ENCODE measurements at regions not wholly inside any gene's neighbourhood (a gene's known extent, or its start where the extent isn't known, plus 50 kb on each side); places are given as distances from the start of the nearest gene placed in this dataset.

GRCh38 chr14:53581504-53581903 lies 375.1 kb downstream of the BMP4 start:
- TF ChIP-seq KAT2B (IDR thresholded peaks at IDR 0.05; ENCODE audit: low read depth, low read length), result no peak
- Histone ChIP-seq H3K4me2 (ENCODE audit: insufficient read depth, low read length) (no peak overlapping the region), H3K79me2 (ENCODE audit: control insufficient read depth, insufficient read depth, low read length) (no peaks in the 10 kb centered on the region), H3K9me3 (replicated peaks; ENCODE audit: control insufficient read depth, insufficient read depth, low read depth, low read length) (no peaks in the 10 kb centered on the region), H2AFZ (ENCODE audit: low read depth, low read length) (no peak overlapping the region), H4K20me1 (replicated peaks; ENCODE audit: control insufficient read depth, insufficient read depth, low read length) (no peaks in the 10 kb centered on the region), H3K9me1 (ENCODE audit: control insufficient read depth, insufficient read depth, low read length) (no peaks in the 10 kb centered on the region), H3K4me3 (no peak overlapping the region), H3K36me3 (ENCODE audit: control insufficient read depth, insufficient read depth, low read length) (no peaks in the 10 kb centered on the region), H3K4me1 (replicated peaks in 1 of 2; ENCODE audit: control insufficient read depth in 2 of 2, insufficient read depth in 2 of 2, low read length in 2 of 2) (no peaks in the 10 kb centered on the region), H3K9ac (ENCODE audit: insufficient read depth in 1 of 2, low read depth in 2 of 2, low read length in 2 of 2) (no peak overlapping the region), H3K27ac (ENCODE audit: extremely low read depth, low read depth, low read length) (no peak overlapping the region), H3K27me3 (ENCODE audit: control insufficient read depth in 2 of 2, insufficient read depth in 2 of 2, low read length in 2 of 2) (no peaks in the 10 kb centered on the region)
- ChIA-PET CTCF (ENCODE audit: low intra/inter-chr PET ratio) (no interaction called here), POLR2A (no interaction called here)
- in situ Hi-C loops (cut with MboI), result no loop called here
- FAIRE-seq, result no peak
- no peak for ATAC-seq
- intact Hi-C loops (cut with micrococcal nuclease), result no loop called here
- no peak for DNase-seq (ENCODE audit: extremely low read depth in 1 of 4, low spot score in 3 of 4)
- BruUV-seq (replicated peaks), result no TSS peak
- 0% methylated on average over 1 of the region's 1 CpG for WGBS (ENCODE audit: insufficient coverage, low coverage, missing lambda C conversion rate)

DNA sequence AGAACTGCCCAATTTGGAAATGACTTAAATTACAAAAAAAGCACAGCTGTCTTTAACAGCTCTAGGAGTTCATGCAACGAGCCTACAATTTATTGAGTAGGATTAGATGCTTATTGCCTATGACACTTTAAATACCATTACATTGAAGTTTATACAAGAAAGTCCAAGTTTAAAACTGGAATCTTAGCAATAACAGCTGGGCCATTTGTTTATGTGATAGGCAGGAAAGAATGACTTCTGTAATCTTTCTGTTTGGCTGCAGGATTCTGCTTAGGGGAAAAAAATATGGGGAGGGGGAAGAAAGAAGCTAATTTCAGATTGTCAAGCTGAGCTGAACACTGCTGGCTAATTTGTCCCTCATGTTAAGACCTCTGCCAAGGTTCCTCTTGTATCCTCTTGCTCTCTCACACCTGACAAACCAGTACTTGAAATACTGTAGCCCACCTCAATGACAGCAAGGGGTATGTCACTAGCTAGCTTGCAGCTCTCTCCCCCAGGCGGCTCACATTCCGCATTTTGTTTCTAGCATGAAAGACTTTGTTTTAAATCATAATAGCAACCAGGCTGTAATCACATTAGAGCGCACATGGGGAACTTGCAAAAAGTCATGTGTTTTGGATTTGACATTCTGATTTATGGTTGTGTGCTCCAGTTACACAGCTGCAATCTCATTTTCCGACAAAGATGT lies 384.8 kb downstream of the BMP4 start:
- Histone ChIP-seq H3K4me3 (no peak overlapping the region), H3K9ac (ENCODE audit: insufficient read depth in 1 of 2, low read depth in 2 of 2, low read length in 2 of 2) (no peak overlapping the region), H3K27ac (ENCODE audit: extremely low read depth, low read depth, low read length) (no peak overlapping the region), H2AFZ (ENCODE audit: low read depth, low read length) (no peak overlapping the region), H3K4me2 (ENCODE audit: insufficient read depth, low read length) (no peak overlapping the region), H3K36me3 (ENCODE audit: control insufficient read depth, insufficient read depth, low read length) (no peaks in the 10 kb centered on the region), H3K27me3 (ENCODE audit: control insufficient read depth in 2 of 2, insufficient read depth in 2 of 2, low read length in 2 of 2) (no peaks in the 10 kb centered on the region), H3K4me1 (replicated peaks in 1 of 2; ENCODE audit: control insufficient read depth in 2 of 2, insufficient read depth in 2 of 2, low read length in 2 of 2) (no peaks in the 10 kb centered on the region), H3K9me1 (ENCODE audit: control insufficient read depth, insufficient read depth, low read length) (no peaks in the 10 kb centered on the region), H4K20me1 (replicated peaks; ENCODE audit: control insufficient read depth, insufficient read depth, low read length) (no peaks in the 10 kb centered on the region), H3K9me3 (replicated peaks; ENCODE audit: control insufficient read depth, insufficient read depth, low read depth, low read length) (no peaks in the 10 kb centered on the region), H3K79me2 (ENCODE audit: control insufficient read depth, insufficient read depth, low read length) (no peaks in the 10 kb centered on the region)
- no TSS peak for BruUV-seq (replicated peaks)
- FAIRE-seq (no peak), ATAC-seq (no peak), DNase-seq (ENCODE audit: extremely low read depth in 1 of 4, low spot score in 3 of 4) (no peak)
- WGBS (ENCODE audit: insufficient coverage, low coverage, missing lambda C conversion rate), result 3% methylated on average over 5 of the region's 5 CpGs
- in situ Hi-C loops (cut with MboI), result no loop called here
- intact Hi-C loops (cut with micrococcal nuclease), result no loop called here
- POLR2A ChIA-PET, result no interaction called here
- no peak for TF ChIP-seq WHSC1 (IDR thresholded peaks at IDR 0.05; ENCODE audit: low read length)
- TF ChIP-seq ARID2 (IDR thresholded peaks at IDR 0.05), result no peak
- TF ChIP-seq KDM4B (IDR thresholded peaks at IDR 0.05; ENCODE audit: borderline replicate concordance in 2 of 2, low read depth in 1 of 2), result no peak
- no peak for TF ChIP-seq MYBL2 (IDR thresholded peaks at IDR 0.05; ENCODE audit: low read depth)
- TF ChIP-seq MYBL2 (CRISPR knock-in tag; IDR thresholded peaks at IDR 0.05; ENCODE audit: borderline replicate concordance), result no peak
- TF ChIP-seq, protein P1, sequence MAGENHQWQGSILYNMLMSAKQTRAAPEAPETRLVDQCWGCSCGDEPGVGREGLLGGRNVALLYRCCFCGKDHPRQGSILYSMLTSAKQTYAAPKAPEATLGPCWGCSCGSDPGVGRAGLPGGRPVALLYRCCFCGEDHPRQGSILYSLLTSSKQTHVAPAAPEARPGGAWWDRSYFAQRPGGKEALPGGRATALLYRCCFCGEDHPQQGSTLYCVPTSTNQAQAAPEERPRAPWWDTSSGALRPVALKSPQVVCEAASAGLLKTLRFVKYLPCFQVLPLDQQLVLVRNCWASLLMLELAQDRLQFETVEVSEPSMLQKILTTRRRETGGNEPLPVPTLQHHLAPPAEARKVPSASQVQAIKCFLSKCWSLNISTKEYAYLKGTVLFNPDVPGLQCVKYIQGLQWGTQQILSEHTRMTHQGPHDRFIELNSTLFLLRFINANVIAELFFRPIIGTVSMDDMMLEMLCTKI (IDR thresholded peaks at IDR 0.05; ENCODE audit: partially characterized antibody), result no peak
- TF ChIP-seq ZFP1 (CRISPR knock-in tag; IDR thresholded peaks at IDR 0.05), result no peak
- TF ChIP-seq RBM17 (IDR thresholded peaks at IDR 0.05; ENCODE audit: borderline replicate concordance, low read depth, low read length), result no peak
- no peak for TF ChIP-seq RBM34 (IDR thresholded peaks at IDR 0.05; ENCODE audit: borderline replicate concordance, insufficient read depth, low read length)
- CTCF ChIA-PET (ENCODE audit: low intra/inter-chr PET ratio), result no interaction called here
